MM.1S (cell line): ENCODE measurements at regions not wholly inside any gene's neighbourhood (a gene's known extent, or its start where the extent isn't known, plus 50 kb on each side); places are given as distances from the start of the nearest gene placed in this dataset.

ENCODE experiments used
- EZH2 ChIP-seq: fragments of 300-600 bp; sonication (generic); optimal IDR thresholded peaks from 2 replicates; pipeline ENCODE3; 2017; ENCODE audit warnings: low read depth, mild to moderate bottlenecking, antibody characterized with exemption, low read length, mixed read lengths
- EZH2phosphoT487 ChIP-seq: fragments of 300-600 bp; sonication (generic); IDR thresholded peaks from 2 replicates; pipeline ENCODE4 v1.6.1; 2018; ENCODE audit warnings: antibody characterized with exemption, low read length
- TF ChIP-seq, protein P1 (sequence below): fragments of 300-600 bp; sonication (generic); IDR thresholded peaks from 2 replicates; pipeline ENCODE4 v1.5.1; 2016; ENCODE audit warnings: antibody characterized with exemption, low read length, mixed read lengths

DNA sequence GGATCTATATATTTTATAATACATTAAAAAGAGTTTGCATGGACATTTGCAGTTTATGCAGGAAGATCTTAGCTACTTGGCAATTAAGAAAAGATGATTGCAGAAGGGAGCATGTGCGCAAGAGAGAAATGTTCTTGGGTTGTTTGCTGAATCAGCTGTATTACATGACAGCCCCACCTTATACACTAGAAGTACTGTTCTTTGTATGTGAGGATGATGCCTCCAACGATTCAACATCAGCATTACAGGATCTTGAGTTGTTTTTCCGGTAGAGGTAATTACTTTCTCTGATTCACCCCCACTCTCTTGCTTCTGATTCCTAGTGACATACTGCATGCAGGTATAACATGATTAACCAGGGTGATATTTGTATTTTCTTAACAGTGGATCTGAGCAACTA is 140.8 kb downstream of the PCDH7 start:
- TF ChIP-seq, protein P1, sequence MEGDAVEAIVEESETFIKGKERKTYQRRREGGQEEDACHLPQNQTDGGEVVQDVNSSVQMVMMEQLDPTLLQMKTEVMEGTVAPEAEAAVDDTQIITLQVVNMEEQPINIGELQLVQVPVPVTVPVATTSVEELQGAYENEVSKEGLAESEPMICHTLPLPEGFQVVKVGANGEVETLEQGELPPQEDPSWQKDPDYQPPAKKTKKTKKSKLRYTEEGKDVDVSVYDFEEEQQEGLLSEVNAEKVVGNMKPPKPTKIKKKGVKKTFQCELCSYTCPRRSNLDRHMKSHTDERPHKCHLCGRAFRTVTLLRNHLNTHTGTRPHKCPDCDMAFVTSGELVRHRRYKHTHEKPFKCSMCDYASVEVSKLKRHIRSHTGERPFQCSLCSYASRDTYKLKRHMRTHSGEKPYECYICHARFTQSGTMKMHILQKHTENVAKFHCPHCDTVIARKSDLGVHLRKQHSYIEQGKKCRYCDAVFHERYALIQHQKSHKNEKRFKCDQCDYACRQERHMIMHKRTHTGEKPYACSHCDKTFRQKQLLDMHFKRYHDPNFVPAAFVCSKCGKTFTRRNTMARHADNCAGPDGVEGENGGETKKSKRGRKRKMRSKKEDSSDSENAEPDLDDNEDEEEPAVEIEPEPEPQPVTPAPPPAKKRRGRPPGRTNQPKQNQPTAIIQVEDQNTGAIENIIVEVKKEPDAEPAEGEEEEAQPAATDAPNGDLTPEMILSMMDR, result no peak
- TF ChIP-seq EZH2 (no peak), EZH2phosphoT487 (no peak)
